ENCODE measurements at regions not wholly inside any gene's neighbourhood (a gene's known extent, or its start where the extent isn't known, plus 50 kb on each side); places are given as distances from the start of the nearest gene placed in this dataset.

GRCh38 chr1:58144698-58145270 is 401.7 kb downstream of the OMA1 start:
- no peaks in the 10 kb centered on the region for H3K36me3 ChIP-seq (ENCODE audit: control insufficient read depth, insufficient read depth, low read length)
- H3K9me3 ChIP-seq (ENCODE audit: control insufficient read depth, low read length): no peaks in the 10 kb centered on the region
- H3K9ac ChIP-seq (ENCODE audit: low read length): no peak overlapping the region
- no peak overlapping the region for H3K4me3 ChIP-seq (ENCODE audit: low read length)
- no peaks in the 10 kb centered on the region for H3K4me1 ChIP-seq (ENCODE audit: control insufficient read depth, insufficient read depth, low read length)
- no peaks in the 10 kb centered on the region for H3K27me3 ChIP-seq (ENCODE audit: control insufficient read depth, insufficient read depth, low read length)

DNA sequence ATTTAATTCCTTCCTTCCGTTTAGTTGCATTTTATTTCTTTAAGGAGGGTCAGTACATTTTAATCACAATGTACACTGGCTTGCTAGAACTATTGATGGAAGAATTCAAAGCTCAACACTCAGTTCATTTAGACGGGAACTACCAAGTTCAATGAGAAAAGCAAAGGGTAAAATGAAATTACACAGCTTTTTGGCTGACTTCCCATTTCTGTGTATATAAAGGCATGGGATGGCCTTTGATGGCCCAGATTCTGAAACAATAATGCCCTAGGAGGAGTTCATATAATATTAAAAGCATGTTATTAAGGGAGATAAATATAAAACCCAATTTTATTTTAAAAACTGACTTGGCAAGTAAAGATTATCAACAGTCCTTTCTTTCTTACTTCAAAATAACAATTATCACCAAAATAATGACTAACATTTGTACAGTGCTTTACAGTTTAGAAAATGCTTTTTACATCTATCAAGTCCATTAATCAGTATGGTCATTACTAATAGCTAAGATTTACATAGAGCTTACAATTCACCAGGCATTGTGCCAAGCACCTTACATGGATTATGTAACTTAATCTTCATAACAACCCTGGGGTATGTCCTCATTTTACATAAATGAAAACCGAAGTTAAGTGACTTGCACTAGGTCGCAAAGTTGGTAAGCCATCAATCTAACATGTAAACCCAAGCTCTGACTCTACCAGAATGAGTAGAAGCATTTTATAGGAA is 402.4 kb downstream of the OMA1 start:
- Histone ChIP-seq H3K9ac (ENCODE audit: low read length) (no peak overlapping the region), H3K4me1 (ENCODE audit: control insufficient read depth, insufficient read depth, low read length) (no peaks in the 10 kb centered on the region), H3K27me3 (ENCODE audit: control insufficient read depth, insufficient read depth, low read length) (no peaks in the 10 kb centered on the region), H3K36me3 (ENCODE audit: control insufficient read depth, insufficient read depth, low read length) (no peaks in the 10 kb centered on the region), H3K4me3 (ENCODE audit: low read length) (no peak overlapping the region), H3K9me3 (ENCODE audit: control insufficient read depth, low read length) (no peaks in the 10 kb centered on the region)

DNA sequence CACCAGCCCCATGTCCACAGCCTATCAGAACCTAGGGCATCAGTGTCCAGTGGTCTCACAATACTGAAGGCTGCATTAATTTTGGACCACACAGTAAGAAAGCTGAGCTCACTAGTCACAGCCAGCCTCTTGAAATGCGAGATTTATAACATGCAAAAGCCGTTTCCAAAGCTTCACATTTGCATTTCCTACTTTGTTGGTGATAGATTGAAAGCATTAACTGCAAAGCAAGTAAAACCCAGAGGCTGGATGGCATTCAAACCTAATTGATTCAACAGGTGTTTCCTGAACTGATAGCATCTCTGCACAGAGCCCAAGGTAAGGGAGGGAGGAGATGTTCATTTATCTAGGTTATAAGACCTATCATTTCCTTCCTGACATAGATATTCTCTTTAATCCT is 410.1 kb downstream of the OMA1 start:
- Histone ChIP-seq H3K9ac (ENCODE audit: low read length) (no peak overlapping the region), H3K9me3 (ENCODE audit: control insufficient read depth, low read length) (no peaks in the 10 kb centered on the region), H3K4me1 (ENCODE audit: control insufficient read depth, insufficient read depth, low read length) (no peaks in the 10 kb centered on the region), H3K36me3 (ENCODE audit: control insufficient read depth, insufficient read depth, low read length) (no peaks in the 10 kb centered on the region), H3K27me3 (ENCODE audit: control insufficient read depth, insufficient read depth, low read length) (no peaks in the 10 kb centered on the region), H3K4me3 (ENCODE audit: low read length) (no peak overlapping the region)

- Histone ChIP-seq H3K9ac (ENCODE audit: low read length) (no peak overlapping the region), H3K4me3 (ENCODE audit: low read length) (no peak overlapping the region), H3K27me3 (ENCODE audit: control insufficient read depth, insufficient read depth, low read length) (no peaks in the 10 kb centered on the region), H3K9me3 (ENCODE audit: control insufficient read depth, low read length) (no peaks in the 10 kb centered on the region), H3K36me3 (ENCODE audit: control insufficient read depth, insufficient read depth, low read length) (no peaks in the 10 kb centered on the region), H3K4me1 (ENCODE audit: control insufficient read depth, insufficient read depth, low read length) (no peaks in the 10 kb centered on the region)
Measured at GRCh38 chr1:58135821-58136321, 410.7 kb downstream of the OMA1 start.

- no peak overlapping the region for H3K4me3 ChIP-seq (ENCODE audit: low read length)
- H3K9ac ChIP-seq (ENCODE audit: low read length): no peak overlapping the region
- H3K4me1 ChIP-seq (ENCODE audit: control insufficient read depth, insufficient read depth, low read length): no peaks in the 10 kb centered on the region
- H3K9me3 ChIP-seq (ENCODE audit: control insufficient read depth, low read length): no peaks in the 10 kb centered on the region
- no peaks in the 10 kb centered on the region for H3K36me3 ChIP-seq (ENCODE audit: control insufficient read depth, insufficient read depth, low read length)
- no peaks in the 10 kb centered on the region for H3K27me3 ChIP-seq (ENCODE audit: control insufficient read depth, insufficient read depth, low read length)
Measured at GRCh38 chr1:58133562-58133961, 413.0 kb downstream of the OMA1 start.

- no peak overlapping the region for H3K4me3 ChIP-seq (ENCODE audit: low read length)
Measured at GRCh38 chr1:58123051-58123450, 423.5 kb downstream of the OMA1 start.

DNA sequence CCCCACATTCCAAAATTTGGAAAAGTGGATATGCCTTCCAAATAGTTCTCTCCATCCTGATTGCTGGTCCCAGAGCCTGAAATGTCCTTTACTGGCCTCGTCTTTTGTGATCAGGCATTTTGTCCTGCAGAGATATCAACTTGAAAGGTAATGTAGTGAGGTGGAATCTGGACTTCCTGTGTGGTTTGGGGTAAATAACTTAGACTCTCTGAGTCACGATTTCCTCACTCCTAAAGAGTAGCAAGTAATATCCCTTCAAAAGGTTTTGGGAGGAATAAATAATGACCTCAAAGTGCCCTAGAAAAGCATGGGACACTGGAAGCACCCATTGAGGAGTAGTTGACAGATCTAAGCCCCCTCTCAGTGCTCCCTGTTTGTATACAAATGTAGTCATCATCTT is 426.6 kb downstream of the OMA1 start:
- H3K36me3 ChIP-seq (ENCODE audit: control insufficient read depth, insufficient read depth, low read length): no peaks in the 10 kb centered on the region
- no peak overlapping the region for H3K9ac ChIP-seq (ENCODE audit: low read length)
- H3K27me3 ChIP-seq (ENCODE audit: control insufficient read depth, insufficient read depth, low read length): no peaks in the 10 kb centered on the region
- H3K9me3 ChIP-seq (ENCODE audit: control insufficient read depth, low read length): no peaks in the 10 kb centered on the region
- H3K4me1 ChIP-seq (ENCODE audit: control insufficient read depth, insufficient read depth, low read length): no peaks in the 10 kb centered on the region
- no peak overlapping the region for H3K4me3 ChIP-seq (ENCODE audit: low read length)

More at GRCh38 chr1:58123051-58123450, 423.5 kb downstream of the OMA1 start:
- H3K36me3 ChIP-seq (ENCODE audit: control insufficient read depth, insufficient read depth, low read length): no peaks in the 10 kb centered on the region
- no peak overlapping the region for H3K9ac ChIP-seq (ENCODE audit: low read length)
- H3K4me1 ChIP-seq (ENCODE audit: control insufficient read depth, insufficient read depth, low read length): no peaks in the 10 kb centered on the region
- no peaks in the 10 kb centered on the region for H3K9me3 ChIP-seq (ENCODE audit: control insufficient read depth, low read length)
- H3K27me3 ChIP-seq (ENCODE audit: control insufficient read depth, insufficient read depth, low read length): no peaks in the 10 kb centered on the region

GRCh38 chr1:58116284-58116683 is 430.2 kb downstream of the OMA1 start:
- no peak overlapping the region for H3K9ac ChIP-seq (ENCODE audit: low read length)
- no peaks in the 10 kb centered on the region for H3K4me1 ChIP-seq (ENCODE audit: control insufficient read depth, insufficient read depth, low read length)
- no peaks in the 10 kb centered on the region for H3K36me3 ChIP-seq (ENCODE audit: control insufficient read depth, insufficient read depth, low read length)
- H3K27me3 ChIP-seq (ENCODE audit: control insufficient read depth, insufficient read depth, low read length): no peaks in the 10 kb centered on the region
- H3K9me3 ChIP-seq (ENCODE audit: control insufficient read depth, low read length): no peaks in the 10 kb centered on the region
- no peak overlapping the region for H3K4me3 ChIP-seq (ENCODE audit: low read length)

DNA sequence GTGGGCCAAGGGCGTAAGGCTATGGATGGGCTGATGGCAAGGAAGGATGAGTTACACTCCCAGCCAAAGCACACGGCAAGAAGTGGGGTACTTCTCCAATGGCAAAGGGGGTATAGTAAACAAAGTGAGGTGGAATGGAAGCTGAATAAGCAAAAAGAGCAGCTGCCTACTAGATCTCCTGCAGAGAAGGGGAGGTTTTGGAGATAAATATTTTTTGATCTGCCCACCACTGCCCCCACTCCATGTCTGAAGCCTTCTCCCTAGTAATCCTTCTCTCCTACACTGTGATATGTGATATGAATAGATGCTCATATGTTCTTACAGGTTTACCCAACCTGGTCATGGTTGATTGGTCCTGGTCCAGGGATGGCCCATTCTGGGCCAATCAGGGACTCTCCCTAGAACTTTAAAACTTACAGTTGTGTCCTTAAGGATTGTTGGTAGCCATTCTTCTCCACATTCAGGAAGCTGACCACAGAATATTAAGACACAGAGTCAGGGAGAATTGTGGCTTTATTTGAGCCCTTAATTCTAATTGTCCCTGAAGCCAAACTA is 436.8 kb downstream of the OMA1 start:
- Histone ChIP-seq H3K9me3 (ENCODE audit: control insufficient read depth, low read length) (no peaks in the 10 kb centered on the region), H3K27me3 (ENCODE audit: control insufficient read depth, insufficient read depth, low read length) (no peaks in the 10 kb centered on the region), H3K9ac (ENCODE audit: low read length) (no peak overlapping the region)

GRCh38 chr1:58108783-58109182 is 437.7 kb downstream of the OMA1 start:
- Histone ChIP-seq H3K9me3 (ENCODE audit: control insufficient read depth, low read length) (no peaks in the 10 kb centered on the region), H3K4me3 (ENCODE audit: low read length) (no peak overlapping the region), H3K4me1 (ENCODE audit: control insufficient read depth, insufficient read depth, low read length) (no peaks in the 10 kb centered on the region), H3K9ac (ENCODE audit: low read length) (no peak overlapping the region), H3K27me3 (ENCODE audit: control insufficient read depth, insufficient read depth, low read length) (no peaks in the 10 kb centered on the region), H3K36me3 (ENCODE audit: control insufficient read depth, insufficient read depth, low read length) (no peaks in the 10 kb centered on the region)

More for the DNA sequence above, 436.8 kb downstream of the OMA1 start:
- H3K4me1 ChIP-seq (ENCODE audit: control insufficient read depth, insufficient read depth, low read length): no peaks in the 10 kb centered on the region
- H3K4me3 ChIP-seq (ENCODE audit: low read length): no peak overlapping the region
- no peaks in the 10 kb centered on the region for H3K36me3 ChIP-seq (ENCODE audit: control insufficient read depth, insufficient read depth, low read length)

GRCh38 chr1:58107943-58108342 is 438.6 kb downstream of the OMA1 start:
- no peaks in the 10 kb centered on the region for H3K27me3 ChIP-seq (ENCODE audit: control insufficient read depth, insufficient read depth, low read length)

DNA sequence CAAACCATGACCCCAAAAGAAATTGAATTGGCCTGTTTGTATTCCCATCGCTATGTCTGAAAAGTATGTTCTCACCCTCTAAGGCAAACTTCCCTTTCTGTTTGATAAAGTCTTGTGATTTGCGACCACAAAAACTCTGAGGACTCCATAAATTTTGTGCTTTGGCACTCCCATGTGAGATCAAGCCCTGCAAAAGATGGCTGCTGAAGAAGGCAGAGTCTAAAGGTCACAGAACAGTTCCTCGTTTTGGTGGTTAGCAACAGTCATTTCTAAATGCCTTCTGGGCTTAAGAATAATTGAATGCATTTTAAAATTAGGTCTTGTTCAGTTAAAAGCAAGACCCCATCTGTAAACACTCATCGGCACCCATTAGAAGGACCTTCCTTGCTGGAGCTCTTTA is 441.6 kb downstream of the OMA1 start:
- no peak overlapping the region for H3K4me3 ChIP-seq (ENCODE audit: low read length)
- H3K9me3 ChIP-seq (ENCODE audit: control insufficient read depth, low read length): no peaks in the 10 kb centered on the region
- H3K27me3 ChIP-seq (ENCODE audit: control insufficient read depth, insufficient read depth, low read length): no peaks in the 10 kb centered on the region
- no peak overlapping the region for H3K9ac ChIP-seq (ENCODE audit: low read length)
- H3K36me3 ChIP-seq (ENCODE audit: control insufficient read depth, insufficient read depth, low read length): no peaks in the 10 kb centered on the region
- no peaks in the 10 kb centered on the region for H3K4me1 ChIP-seq (ENCODE audit: control insufficient read depth, insufficient read depth, low read length)

More at GRCh38 chr1:58107943-58108342, 438.6 kb downstream of the OMA1 start:
- Histone ChIP-seq H3K36me3 (ENCODE audit: control insufficient read depth, insufficient read depth, low read length) (no peaks in the 10 kb centered on the region), H3K4me3 (ENCODE audit: low read length) (no peak overlapping the region), H3K9ac (ENCODE audit: low read length) (no peak overlapping the region), H3K4me1 (ENCODE audit: control insufficient read depth, insufficient read depth, low read length) (no peaks in the 10 kb centered on the region), H3K9me3 (ENCODE audit: control insufficient read depth, low read length) (no peaks in the 10 kb centered on the region)
